H9 (cell line): ENCODE measurements at regions not wholly inside any gene's neighbourhood (a gene's known extent, or its start where the extent isn't known, plus 50 kb on each side); places are given as distances from the start of the nearest gene placed in this dataset.

Source experiments
- DNase-seq: peaks from one replicate; pipeline ENCODE4 v3.0.0-alpha.2; 2017
- H2AFZ ChIP-seq: one replicate; pipeline ENCODE4 v1.6.1; 2013; ENCODE audit warnings: mild to moderate bottlenecking, low read length, control low read depth, moderate library complexity
- H2AK5ac ChIP-seq: 2 replicates; pipeline ENCODE4 v1.6.1; 2013; ENCODE audit warnings: low read length, control low read depth, mixed read lengths; ENCODE audit not compliant: insufficient read length
- H2BK120ac ChIP-seq: one replicate; pipeline ENCODE4 v1.6.1; 2013; ENCODE audit warnings: low read depth, mild to moderate bottlenecking, low read length, control low read depth, inconsistent platforms; ENCODE audit not compliant: poor library complexity, severe bottlenecking
- H2BK12ac ChIP-seq: 2 replicates; pipeline ENCODE4 v1.6.1; 2013; ENCODE audit warnings: low read length, control low read depth, mixed read lengths, low read depth; ENCODE audit not compliant: insufficient read length
- H2BK15ac ChIP-seq: 2 replicates; pipeline ENCODE4 v1.6.1; 2013; ENCODE audit warnings: low read depth, low read length, control low read depth
- H2BK20ac ChIP-seq: one replicate; pipeline ENCODE4 v1.6.1; 2013; ENCODE audit warnings: low read depth, mild to moderate bottlenecking, low read length, control low read depth, inconsistent platforms; ENCODE audit not compliant: poor library complexity, severe bottlenecking
- H2BK5ac ChIP-seq: 2 replicates; pipeline ENCODE4 v1.6.1; 2013; ENCODE audit warnings: low read length, control low read depth, mixed read lengths; ENCODE audit not compliant: insufficient read length
- H3K14ac ChIP-seq: 2 replicates; pipeline ENCODE4 v1.6.1; 2013; ENCODE audit warnings: low read length, control low read depth; ENCODE audit not compliant: insufficient read depth
- H3K18ac ChIP-seq: 2 replicates; pipeline ENCODE4 v1.6.1; 2013; ENCODE audit warnings: low read depth, mild to moderate bottlenecking, mixed read lengths, low read length, control low read depth; ENCODE audit not compliant: insufficient read length
- H3K23ac ChIP-seq: 2 replicates; pipeline ENCODE4 v1.6.1; 2013; ENCODE audit warnings: low read length, control low read depth, mixed read lengths, low read depth; ENCODE audit not compliant: insufficient read length
- H3K23me2 ChIP-seq: 2 replicates; pipeline ENCODE4 v1.6.1; 2013; ENCODE audit warnings: low read depth, mild to moderate bottlenecking, mixed read lengths, low read length, control low read depth; ENCODE audit not compliant: insufficient read length, poor library complexity, severe bottlenecking
- H3K27ac ChIP-seq: 2 replicates; pipeline ENCODE4 v1.5.1; 2013; ENCODE audit warnings: low read length, control low read depth, mixed read lengths, low read depth; ENCODE audit not compliant: insufficient read length
- H3K27me3 ChIP-seq: 2 replicates; pipeline ENCODE4 v1.6.1; 2013; ENCODE audit warnings: low read length, control low read depth, inconsistent platforms; ENCODE audit not compliant: insufficient read depth
- H3K4ac ChIP-seq: 2 replicates; pipeline ENCODE4 v1.6.1; 2013; ENCODE audit warnings: low read depth, mild to moderate bottlenecking, control low read depth, inconsistent platforms, low read length, moderate library complexity
- H3K4me1 ChIP-seq: 2 replicates; pipeline ENCODE4 v1.6.1; 2013; ENCODE audit warnings: low read length, control low read depth, inconsistent platforms; ENCODE audit not compliant: insufficient read depth
- H3K4me2 ChIP-seq: 2 replicates; pipeline ENCODE4 v1.6.1; 2013; ENCODE audit warnings: low read length, control low read depth, mixed read lengths; ENCODE audit not compliant: insufficient read length, insufficient read depth
- H3K56ac ChIP-seq: 2 replicates; pipeline ENCODE4 v1.6.1; 2013; ENCODE audit warnings: low read depth, mild to moderate bottlenecking, mixed read lengths, low read length, control low read depth; ENCODE audit not compliant: insufficient read length
- H3K79me1 ChIP-seq: 2 replicates; pipeline ENCODE4 v1.6.1; 2013; ENCODE audit warnings: low read depth, mild to moderate bottlenecking, moderate library complexity, low read length, control low read depth, inconsistent platforms; ENCODE audit not compliant: insufficient read depth, poor library complexity, severe bottlenecking
- H3K79me2 ChIP-seq: 2 replicates; pipeline ENCODE4 v1.6.1; 2013; ENCODE audit warnings: low read length, control low read depth, inconsistent platforms; ENCODE audit not compliant: insufficient read depth
- H3K9ac ChIP-seq: 2 replicates; pipeline ENCODE4 v1.6.1; 2013; ENCODE audit warnings: low read length, control low read depth, mixed read lengths; ENCODE audit not compliant: insufficient read length; ENCODE audit errors: extremely low read depth
- H3K9me3 ChIP-seq: one replicate; pipeline ENCODE4 v1.6.1; 2013; ENCODE audit warnings: low read depth, low read length, inconsistent platforms; ENCODE audit not compliant: control insufficient read depth
- H3T11ph ChIP-seq: one replicate; pipeline ENCODE4 v1.6.1; 2013; ENCODE audit warnings: mild to moderate bottlenecking, low read length, control low read depth, inconsistent platforms
- H4K20me1 ChIP-seq: one replicate; pipeline ENCODE4 v1.6.1; 2013; ENCODE audit not compliant: control insufficient read depth, insufficient read length, insufficient read depth
- H4K5ac ChIP-seq: 2 replicates; pipeline ENCODE4 v1.6.1; 2013; ENCODE audit warnings: low read depth, mild to moderate bottlenecking, mixed read lengths, low read length, control low read depth; ENCODE audit not compliant: insufficient read length
- H4K8ac ChIP-seq: replicated peaks from 2 replicates; pipeline ENCODE4 v1.6.1; 2013; ENCODE audit warnings: low read length, control low read depth, mixed read lengths, low read depth; ENCODE audit not compliant: insufficient read length
- H4K91ac ChIP-seq: 2 replicates; pipeline ENCODE4 v1.6.1; 2013; ENCODE audit warnings: low read depth, mild to moderate bottlenecking, moderate library complexity, mixed read lengths, low read length, control low read depth; ENCODE audit not compliant: insufficient read length
- H3K27ac Mint-ChIP-seq, 3 experiments: 2 replicates in 2 of 3; 3 replicates in 1 of 3; pipeline ENCODE4 v1.8.0; 2020 to 2021; ENCODE audit warnings: mixed read lengths in 3 of 3, mild to moderate bottlenecking in 1 of 3, moderate library complexity in 1 of 3
- H3K27me3 Mint-ChIP-seq: 2 replicates; pipeline ENCODE4 v1.8.0; 2021; ENCODE audit warnings: low read depth, mild to moderate bottlenecking, moderate library complexity, mixed read lengths
- H3K36me3 Mint-ChIP-seq, 3 experiments: 2 replicates in 2 of 3; 3 replicates in 1 of 3; pipeline ENCODE4 v1.8.0; 2020 to 2021; ENCODE audit warnings: low read depth in 3 of 3, mixed read lengths in 3 of 3; ENCODE audit not compliant: insufficient read depth in 1 of 3
- H3K4me1 Mint-ChIP-seq, 2 experiments: 2 replicates each; pipeline ENCODE4 v1.8.0; 2020; ENCODE audit warnings: mixed read lengths in 2 of 2
- H3K4me3 Mint-ChIP-seq, 2 experiments: 2 replicates in 1 of 2; 3 replicates in 1 of 2; pipeline ENCODE4 v1.8.0; 2020 to 2021; ENCODE audit warnings: mild to moderate bottlenecking in 2 of 2, mixed read lengths in 2 of 2, moderate library complexity in 1 of 2
- H3K9me3 Mint-ChIP-seq, 2 experiments: 2 replicates in 1 of 2; 3 replicates in 1 of 2; pipeline ENCODE4 v1.8.0; 2020; ENCODE audit warnings: mild to moderate bottlenecking in 2 of 2, mixed read lengths in 2 of 2, moderate library complexity in 1 of 2
- WGBS: extraction: QIAGEN DNeasy Blood & Tissue Kit; methylation state at CpG from one replicate; pipeline ENCODE4 v1.1.7; 2013; ENCODE audit warnings: missing lambda C conversion rate, low lambda C conversion rate, mixed read lengths; ENCODE audit not compliant: insufficient read length; ENCODE audit errors: extremely low coverage; 5-methylcytosine and 5-hydroxymethylcytosine counted together
- TF ChIP-seq, protein P1 (sequence below): fragments of 200-600 bp; sonication (generic); conservative IDR thresholded peaks from 3 replicates; pipeline ENCODE4 v1.8.0; 2021; ENCODE audit warnings: antibody characterized with exemption, mild to moderate bottlenecking

DNA sequence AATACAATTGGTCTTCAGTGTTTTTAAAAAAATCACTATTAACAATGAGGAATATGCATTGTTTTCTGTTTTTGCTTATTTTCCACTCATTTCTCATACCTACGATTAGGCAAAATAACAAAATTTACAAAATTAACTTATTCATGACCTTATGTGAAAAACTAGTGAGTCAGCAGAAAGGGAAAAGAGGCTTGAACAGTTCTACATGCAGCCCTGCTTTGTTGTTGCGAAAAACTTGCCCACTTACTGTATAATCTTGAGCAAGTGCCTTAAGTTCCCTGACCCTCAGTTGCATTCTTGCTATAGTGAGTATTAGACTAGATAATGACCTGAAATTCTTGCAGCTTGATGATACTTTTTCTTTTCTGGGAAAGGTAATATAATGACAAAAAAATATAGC lies 551.1 kb upstream of the BCHE start:
- H2BK5ac ChIP-seq, result no peak overlapping the region
- no peak overlapping the region for H2BK120ac ChIP-seq
- no peak overlapping the region for H2AFZ ChIP-seq
- H3K23me2 ChIP-seq, result no peaks in the 10 kb centered on the region
- Mint-ChIP-seq H3K9me3 (no peaks in the 10 kb centered on the region; a peak in 3 of 5 replicates), H3K4me3 (no peak overlapping the region), H3K4me1 (no peaks in the 10 kb centered on the region), H3K27ac (no peak overlapping the region), H3K36me3 (no peaks in the 10 kb centered on the region), H3K27me3 (no peaks in the 10 kb centered on the region)
- no peak overlapping the region for H2AK5ac ChIP-seq
- no peaks in the 10 kb centered on the region for H3K4me1 ChIP-seq
- no peak overlapping the region for H3K23ac ChIP-seq
- H3K14ac ChIP-seq, result no peak overlapping the region
- H3K4me2 ChIP-seq, result no peak overlapping the region
- DNase-seq, result no peak
- no peak overlapping the region for H2BK20ac ChIP-seq
- H3K27me3 ChIP-seq, result no peaks in the 10 kb centered on the region
- H3K9me3 ChIP-seq, result no peaks in the 10 kb centered on the region
- H4K8ac ChIP-seq, result no peak overlapping the region
- H3K56ac ChIP-seq, result no peak overlapping the region
- H3K4ac ChIP-seq, result no peak overlapping the region
- H2BK12ac ChIP-seq, result no peak overlapping the region
- no peaks in the 10 kb centered on the region for H3K79me2 ChIP-seq
- no peak overlapping the region for H3T11ph ChIP-seq
- no peak overlapping the region for H4K5ac ChIP-seq
- no peak overlapping the region for H3K18ac ChIP-seq
- H3K79me1 ChIP-seq, result no peaks in the 10 kb centered on the region
- no peak overlapping the region for H3K9ac ChIP-seq
- no peaks in the 10 kb centered on the region for H4K20me1 ChIP-seq
- H4K91ac ChIP-seq, result no peak overlapping the region
- TF ChIP-seq, protein P1, sequence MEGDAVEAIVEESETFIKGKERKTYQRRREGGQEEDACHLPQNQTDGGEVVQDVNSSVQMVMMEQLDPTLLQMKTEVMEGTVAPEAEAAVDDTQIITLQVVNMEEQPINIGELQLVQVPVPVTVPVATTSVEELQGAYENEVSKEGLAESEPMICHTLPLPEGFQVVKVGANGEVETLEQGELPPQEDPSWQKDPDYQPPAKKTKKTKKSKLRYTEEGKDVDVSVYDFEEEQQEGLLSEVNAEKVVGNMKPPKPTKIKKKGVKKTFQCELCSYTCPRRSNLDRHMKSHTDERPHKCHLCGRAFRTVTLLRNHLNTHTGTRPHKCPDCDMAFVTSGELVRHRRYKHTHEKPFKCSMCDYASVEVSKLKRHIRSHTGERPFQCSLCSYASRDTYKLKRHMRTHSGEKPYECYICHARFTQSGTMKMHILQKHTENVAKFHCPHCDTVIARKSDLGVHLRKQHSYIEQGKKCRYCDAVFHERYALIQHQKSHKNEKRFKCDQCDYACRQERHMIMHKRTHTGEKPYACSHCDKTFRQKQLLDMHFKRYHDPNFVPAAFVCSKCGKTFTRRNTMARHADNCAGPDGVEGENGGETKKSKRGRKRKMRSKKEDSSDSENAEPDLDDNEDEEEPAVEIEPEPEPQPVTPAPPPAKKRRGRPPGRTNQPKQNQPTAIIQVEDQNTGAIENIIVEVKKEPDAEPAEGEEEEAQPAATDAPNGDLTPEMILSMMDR, result no peak
- H2BK15ac ChIP-seq, result no peak overlapping the region
- no peak overlapping the region for H3K27ac ChIP-seq
- no CpG with 5 or more reads among the region's 2 CpGs for WGBS
